AG10803 (cell line): ENCODE measurements at regions not wholly inside any gene's neighbourhood (a gene's known extent, or its start where the extent isn't known, plus 50 kb on each side); places are given as distances from the start of the nearest gene placed in this dataset.

Experiments used
- DNase-seq: peaks from one replicate; pipeline ENCODE4 v3.0.0; 2010; ENCODE audit warnings: low read depth
- H3K4me3 ChIP-seq: 2 replicates; pipeline ENCODE4 v1.5.1; 2011; ENCODE audit warnings: mild to moderate bottlenecking, low read length, control low read depth
- TF ChIP-seq, protein P1 (sequence below): conservative IDR thresholded peaks from 2 replicates; pipeline ENCODE4 v1.5.1; 2011; ENCODE audit warnings: mild to moderate bottlenecking, low read length, control low read depth, inconsistent platforms

DNA sequence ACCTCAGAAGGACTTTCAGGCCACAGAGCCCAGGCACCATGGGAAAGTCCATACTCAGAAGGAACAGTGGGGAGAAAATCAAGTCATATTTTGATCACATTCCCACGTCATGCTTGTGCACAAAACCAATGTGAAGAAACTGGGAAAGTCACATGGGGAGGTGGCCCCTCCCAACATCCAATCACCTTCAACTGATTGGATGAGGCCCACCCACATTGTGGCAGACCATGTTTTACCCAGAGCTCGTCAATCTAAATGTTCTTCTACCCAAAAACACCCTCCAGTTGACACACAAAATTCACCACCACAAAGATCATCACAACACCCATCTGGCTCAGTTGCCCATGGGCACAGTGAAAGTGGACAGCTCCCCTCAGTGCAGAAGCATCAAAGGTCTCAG, 248.2 kb upstream of the IGF1R start:
- TF ChIP-seq, protein P1, sequence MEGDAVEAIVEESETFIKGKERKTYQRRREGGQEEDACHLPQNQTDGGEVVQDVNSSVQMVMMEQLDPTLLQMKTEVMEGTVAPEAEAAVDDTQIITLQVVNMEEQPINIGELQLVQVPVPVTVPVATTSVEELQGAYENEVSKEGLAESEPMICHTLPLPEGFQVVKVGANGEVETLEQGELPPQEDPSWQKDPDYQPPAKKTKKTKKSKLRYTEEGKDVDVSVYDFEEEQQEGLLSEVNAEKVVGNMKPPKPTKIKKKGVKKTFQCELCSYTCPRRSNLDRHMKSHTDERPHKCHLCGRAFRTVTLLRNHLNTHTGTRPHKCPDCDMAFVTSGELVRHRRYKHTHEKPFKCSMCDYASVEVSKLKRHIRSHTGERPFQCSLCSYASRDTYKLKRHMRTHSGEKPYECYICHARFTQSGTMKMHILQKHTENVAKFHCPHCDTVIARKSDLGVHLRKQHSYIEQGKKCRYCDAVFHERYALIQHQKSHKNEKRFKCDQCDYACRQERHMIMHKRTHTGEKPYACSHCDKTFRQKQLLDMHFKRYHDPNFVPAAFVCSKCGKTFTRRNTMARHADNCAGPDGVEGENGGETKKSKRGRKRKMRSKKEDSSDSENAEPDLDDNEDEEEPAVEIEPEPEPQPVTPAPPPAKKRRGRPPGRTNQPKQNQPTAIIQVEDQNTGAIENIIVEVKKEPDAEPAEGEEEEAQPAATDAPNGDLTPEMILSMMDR = no peak
- H3K4me3 ChIP-seq = no peak overlapping the region
- DNase-seq = no peak

DNA sequence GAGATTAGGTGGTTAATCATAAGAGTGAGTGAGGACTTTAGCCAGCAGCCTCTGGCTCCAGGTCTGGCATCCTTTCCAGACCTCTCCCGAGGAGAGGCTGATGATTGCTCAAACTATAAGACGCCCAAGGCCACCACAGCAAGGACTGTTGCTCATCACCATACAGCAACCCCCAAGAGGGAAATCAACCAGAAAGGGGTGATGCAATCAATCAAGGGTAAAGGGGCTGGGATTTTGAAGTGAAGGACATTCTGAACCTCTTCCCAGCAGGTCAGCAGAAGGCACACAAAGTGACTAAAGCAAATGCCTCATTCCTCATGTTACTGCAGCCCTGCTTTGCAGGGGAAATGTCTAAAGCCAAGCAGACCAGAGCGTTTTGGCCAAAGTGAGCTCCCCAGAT, 247.3 kb upstream of the IGF1R start:
- TF ChIP-seq, protein P1 = no peak
- H3K4me3 ChIP-seq = no peak overlapping the region
- no peak for DNase-seq

DNA sequence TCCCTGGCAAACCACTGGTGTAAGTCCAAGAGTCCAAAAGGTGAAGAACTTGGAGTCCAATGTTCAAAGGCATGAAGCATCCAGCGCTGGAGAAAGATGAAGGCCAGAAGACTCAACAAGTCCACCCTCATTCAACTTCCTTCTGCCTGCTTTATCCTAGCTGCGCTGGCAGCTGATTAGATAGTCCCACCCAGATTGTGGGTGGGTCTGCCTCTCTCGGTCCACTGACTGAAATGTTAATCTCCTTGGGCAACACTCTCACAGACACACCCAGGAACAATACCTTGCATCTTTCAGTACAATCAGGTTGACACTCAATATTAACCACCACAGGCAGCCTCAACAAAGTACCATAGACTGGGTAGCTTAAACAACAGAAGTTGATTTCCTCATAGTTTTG, 245.9 kb upstream of the IGF1R start:
- no peak for DNase-seq
- no peak overlapping the region for H3K4me3 ChIP-seq
- TF ChIP-seq, protein P1 = no peak

DNA sequence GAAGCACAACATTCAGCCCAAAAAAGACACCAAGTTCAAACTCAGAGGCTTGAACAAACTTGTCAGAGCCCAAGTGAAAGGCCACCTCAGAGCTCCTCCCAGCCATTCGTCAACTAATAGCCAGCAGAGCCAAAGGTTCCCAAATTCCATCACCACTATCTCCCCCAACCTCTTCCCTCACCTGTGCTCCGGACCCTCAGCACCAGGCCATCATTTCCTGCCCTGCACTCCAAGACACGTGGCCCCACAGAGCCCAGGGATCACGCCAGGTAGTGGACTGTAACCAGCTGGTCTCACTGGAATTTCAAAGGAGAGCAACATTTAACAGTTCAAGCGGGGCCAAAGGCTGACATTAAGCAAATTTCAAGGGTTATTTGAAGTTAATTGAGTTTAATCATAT, 245.2 kb upstream of the IGF1R start:
- no peak for DNase-seq
- TF ChIP-seq, protein P1 = no peak
- H3K4me3 ChIP-seq = no peak overlapping the region

DNA sequence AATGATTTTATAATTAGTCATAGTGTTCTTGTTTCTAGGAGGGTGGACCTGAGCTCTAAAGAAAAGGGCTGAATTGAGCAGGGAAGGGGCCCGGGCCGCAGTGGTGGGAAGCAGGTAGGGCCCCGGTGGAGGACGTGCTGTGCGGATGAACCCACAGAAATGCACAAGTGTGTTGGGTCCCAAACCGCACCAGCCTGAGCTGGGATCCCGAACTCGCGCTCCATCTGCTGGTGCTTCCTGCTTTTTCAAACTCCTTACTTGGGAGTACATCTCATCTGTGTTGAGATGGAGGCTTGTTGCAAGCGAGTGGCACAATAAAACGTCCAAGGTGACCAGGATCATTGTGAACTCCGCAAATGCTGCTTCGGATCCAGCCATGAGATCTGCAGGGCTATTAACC, 244.8 kb upstream of the IGF1R start:
- no peak for DNase-seq

DNA sequence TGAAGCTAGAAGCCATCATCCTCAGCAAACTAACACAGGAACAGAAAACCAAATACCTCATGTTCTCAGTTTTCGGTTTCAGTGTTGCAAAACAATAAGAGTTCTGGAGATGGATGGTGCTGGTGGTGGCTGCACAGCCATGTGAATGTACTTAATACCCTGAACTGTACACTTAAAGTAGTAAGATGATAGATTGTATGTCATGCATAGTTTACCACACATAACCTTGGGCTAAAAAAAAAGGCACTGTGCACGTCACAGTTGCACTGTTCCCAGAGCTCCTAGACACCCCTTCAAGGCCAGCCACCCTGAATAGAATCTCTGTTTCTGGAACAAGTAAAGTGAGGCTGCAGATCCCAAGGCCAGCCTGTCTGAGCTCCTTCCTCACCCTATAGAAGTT, 243.3 kb upstream of the IGF1R start:
- no peak overlapping the region for H3K4me3 ChIP-seq
- no peak for DNase-seq
- TF ChIP-seq, protein P1 = no peak

More for the DNA sequence above, 244.8 kb upstream of the IGF1R start:
- no peak overlapping the region for H3K4me3 ChIP-seq
- TF ChIP-seq, protein P1 = no peak

DNA sequence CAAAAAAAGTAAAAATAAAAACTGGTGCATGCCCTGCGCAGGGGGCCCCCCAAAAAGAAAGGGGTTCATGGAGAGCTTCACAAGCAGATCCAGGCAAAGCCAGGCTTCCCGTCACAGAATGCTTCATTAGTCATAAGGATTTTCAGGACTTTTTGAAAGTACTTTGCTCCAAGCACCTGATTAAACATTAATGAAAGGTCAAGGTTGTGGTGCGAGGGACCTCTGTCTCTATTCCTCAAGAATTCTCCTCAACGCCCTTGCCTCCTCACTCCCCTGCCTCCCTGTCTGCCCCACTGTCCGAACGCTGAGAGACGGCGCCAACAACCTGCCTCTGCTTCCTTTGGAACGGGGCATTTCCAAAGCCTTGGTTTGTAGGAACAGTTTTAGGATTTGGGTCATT, 240.1 kb upstream of the IGF1R start:
- TF ChIP-seq, protein P1 = no peak
- no peak overlapping the region for H3K4me3 ChIP-seq
- no peak for DNase-seq
